SK-N-MC (cell line): ENCODE measurements at regions not wholly inside any gene's neighbourhood (a gene's known extent, or its start where the extent isn't known, plus 50 kb on each side); places are given as distances from the start of the nearest gene placed in this dataset.

Experiments used
- DNase-seq: peaks from one replicate; pipeline ENCODE4 v3.0.0-alpha.2; 2011; ENCODE audit warnings: low read depth, low spot score
- H3K27ac ChIP-seq: fragments of 200-600 bp; sonication (generic); 2 replicates; pipeline ENCODE4 v1.5.1; 2016; ENCODE audit warnings: mixed run types
- H3K36me3 ChIP-seq: fragments of 200-600 bp; sonication (generic); 2 replicates; pipeline ENCODE4 v1.6.1; 2017; ENCODE audit warnings: antibody characterized with exemption, low read length, mixed read lengths; ENCODE audit not compliant: insufficient read depth
- H3K4me3 ChIP-seq: fragments of 200-600 bp; sonication (generic); 2 replicates; pipeline ENCODE4 v1.5.1; 2016
- H3K9ac ChIP-seq: fragments of 200-600 bp; sonication (generic); 2 replicates; pipeline ENCODE4 v1.8.0; 2017; ENCODE audit warnings: mixed run types, mixed read lengths; ENCODE audit not compliant: insufficient read length
- H3K9me3 ChIP-seq: fragments of 200-600 bp; sonication (generic); 2 replicates; pipeline ENCODE4 v1.6.1; 2017; ENCODE audit warnings: low read depth, mild to moderate bottlenecking, antibody characterized with exemption, low read length, moderate library complexity, mixed read lengths
- EZH2 ChIP-seq: fragments of 200-600 bp; sonication (generic); IDR thresholded peaks from one replicate; pipeline ENCODE4 v1.6.1; 2017; ENCODE audit warnings: antibody characterized with exemption
- FOXP2 ChIP-seq: optimal IDR thresholded peaks from 2 replicates; pipeline ENCODE3; 2011; ENCODE audit warnings: mild to moderate bottlenecking, moderate library complexity; ENCODE audit not compliant: insufficient read depth; ENCODE audit errors: extremely low read length, control extremely low read depth
- POLR2AphosphoS5 ChIP-seq: IDR thresholded peaks from 2 replicates; pipeline ENCODE4 v1.6.1; 2012; ENCODE audit warnings: mild to moderate bottlenecking, low read depth, low read length, borderline replicate concordance

- Histone ChIP-seq H3K9ac (no peak overlapping the region), H3K4me3 (no peak overlapping the region), H3K27ac (no peak overlapping the region), H3K9me3 (no peaks in the 10 kb centered on the region), H3K36me3 (no peaks in the 10 kb centered on the region)
- no peak for DNase-seq
- no peak for TF ChIP-seq POLR2AphosphoS5
- TF ChIP-seq EZH2 = no peak
- no peak for TF ChIP-seq FOXP2
Observed at GRCh38 chr19:30900051-30900450, 449.2 kb downstream of the TSHZ3 start.

DNA sequence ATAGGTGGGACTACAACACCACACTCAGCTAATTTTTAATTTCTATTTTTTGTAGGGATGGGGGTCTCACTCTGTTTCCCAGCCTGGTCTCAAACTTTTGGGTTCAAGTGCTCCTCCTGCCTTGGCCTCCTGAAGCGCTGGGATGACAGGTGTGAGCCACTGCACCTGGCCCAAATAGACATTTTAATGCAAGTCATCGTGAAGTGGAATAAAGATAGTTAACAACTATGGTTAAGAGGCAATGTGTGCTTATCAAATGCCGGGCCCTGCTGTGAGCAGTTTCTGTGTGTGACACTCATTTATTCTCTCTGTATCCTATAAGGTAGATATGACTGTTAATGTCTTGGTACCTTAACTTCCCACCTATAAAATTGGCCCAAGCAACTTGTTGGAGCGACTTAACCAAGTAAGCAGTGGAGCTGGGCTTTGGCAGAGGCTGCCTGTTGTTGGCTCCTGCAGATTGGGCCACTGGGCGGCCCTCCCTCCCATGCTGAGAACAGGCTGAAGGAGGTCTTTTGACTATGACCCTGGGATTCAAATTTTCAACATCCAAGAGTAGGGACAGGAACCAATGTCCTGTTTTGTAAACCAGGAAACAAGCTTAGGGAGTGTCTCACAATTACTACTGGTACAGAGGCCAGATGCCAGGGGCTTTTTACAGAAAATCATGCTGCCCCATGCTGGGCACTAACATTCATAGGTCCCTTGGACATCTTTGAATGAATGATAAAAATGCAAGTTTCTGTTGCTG lies 450.7 kb downstream of the TSHZ3 start:
- H3K4me3 ChIP-seq = no peak overlapping the region
- no peaks in the 10 kb centered on the region for H3K9me3 ChIP-seq
- H3K27ac ChIP-seq = no peak overlapping the region
- no peak for DNase-seq
- H3K36me3 ChIP-seq = no peaks in the 10 kb centered on the region
- TF ChIP-seq FOXP2 (no peak), POLR2AphosphoS5 (no peak), EZH2 (no peak)
- H3K9ac ChIP-seq = no peak overlapping the region

DNA sequence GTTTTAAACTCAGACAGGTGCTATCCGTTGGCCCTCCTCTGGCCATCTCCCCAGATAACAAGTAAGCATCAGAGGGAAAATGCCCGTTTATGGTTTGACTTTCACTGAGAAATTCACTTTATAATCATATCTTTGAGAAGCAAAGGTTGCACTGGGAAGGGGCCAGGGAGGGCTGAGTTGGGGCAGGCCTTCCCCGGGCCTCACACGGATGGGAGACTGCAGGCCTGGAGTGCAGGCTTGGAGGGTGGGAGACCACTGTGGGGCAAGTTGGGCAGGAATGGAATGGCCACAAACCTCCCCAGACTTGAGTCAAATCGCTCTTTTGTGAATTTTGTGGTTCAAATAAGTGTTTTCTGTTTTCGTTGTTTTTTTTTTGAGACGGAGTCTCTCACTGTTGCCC lies 451.7 kb downstream of the TSHZ3 start:
- Histone ChIP-seq H3K9ac (no peak overlapping the region), H3K36me3 (no peaks in the 10 kb centered on the region), H3K4me3 (no peak overlapping the region), H3K27ac (no peak overlapping the region), H3K9me3 (no peaks in the 10 kb centered on the region)
- DNase-seq = no peak
- TF ChIP-seq EZH2 (no peak), POLR2AphosphoS5 (no peak), FOXP2 (no peak)

- TF ChIP-seq FOXP2 (no peak), EZH2 (no peak), POLR2AphosphoS5 (no peak)
- Histone ChIP-seq H3K27ac (no peak overlapping the region), H3K36me3 (no peaks in the 10 kb centered on the region), H3K9me3 (no peaks in the 10 kb centered on the region), H3K4me3 (no peak overlapping the region), H3K9ac (no peak overlapping the region)
- DNase-seq = no peak
Observed at GRCh38 chr19:30897034-30897433, 452.2 kb downstream of the TSHZ3 start.

DNA sequence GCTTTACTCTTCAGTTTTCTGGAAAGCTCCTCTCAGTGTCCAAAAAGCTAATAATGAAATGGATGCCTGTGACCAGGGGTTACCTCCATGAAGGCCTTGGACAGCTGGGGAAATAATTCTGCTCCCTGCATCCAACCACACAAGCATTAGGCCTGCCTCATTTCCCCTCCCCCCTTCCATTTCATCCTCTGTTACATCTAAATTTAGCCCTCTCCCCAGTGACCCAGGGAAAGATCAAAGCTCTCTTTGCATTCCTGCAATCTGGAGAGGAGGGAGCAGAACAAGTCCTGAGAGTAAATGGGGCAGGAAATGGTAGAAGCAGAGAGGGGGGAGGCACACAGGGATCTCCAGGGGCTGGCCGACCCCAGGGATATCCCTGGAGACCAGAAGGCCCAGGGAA lies 452.7 kb downstream of the TSHZ3 start:
- no peaks in the 10 kb centered on the region for H3K36me3 ChIP-seq
- TF ChIP-seq POLR2AphosphoS5 (no peak), EZH2 (no peak), FOXP2 (no peak)
- no peak overlapping the region for H3K9ac ChIP-seq
- no peak overlapping the region for H3K4me3 ChIP-seq
- H3K27ac ChIP-seq = no peak overlapping the region
- H3K9me3 ChIP-seq = no peaks in the 10 kb centered on the region
- DNase-seq = no peak

DNA sequence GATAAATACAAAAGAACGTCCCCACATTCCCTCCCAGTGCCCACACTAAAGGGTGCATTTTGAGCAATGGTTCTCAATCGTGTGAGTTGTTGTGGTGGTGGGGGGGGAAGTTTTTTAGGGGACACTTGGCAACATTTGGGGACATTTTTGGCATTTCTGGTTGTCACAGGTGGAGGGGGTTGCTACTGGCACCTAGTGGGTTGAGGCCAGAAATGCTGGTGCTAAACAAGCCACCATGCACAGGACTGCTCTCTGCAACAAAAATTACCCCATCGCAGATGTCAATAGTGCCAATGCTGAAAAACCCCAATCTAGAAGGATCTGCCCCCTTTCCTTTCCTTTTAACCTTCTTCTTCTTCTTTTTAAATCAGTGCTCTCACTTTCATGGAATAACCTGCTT lies 453.3 kb downstream of the TSHZ3 start:
- TF ChIP-seq EZH2 = no peak
- TF ChIP-seq POLR2AphosphoS5 = no peak
- TF ChIP-seq FOXP2 = no peak
- H3K36me3 ChIP-seq = no peaks in the 10 kb centered on the region
- H3K9me3 ChIP-seq = no peaks in the 10 kb centered on the region
- no peak overlapping the region for H3K27ac ChIP-seq
- H3K9ac ChIP-seq = no peak overlapping the region
- no peak overlapping the region for H3K4me3 ChIP-seq
- no peak for DNase-seq

DNA sequence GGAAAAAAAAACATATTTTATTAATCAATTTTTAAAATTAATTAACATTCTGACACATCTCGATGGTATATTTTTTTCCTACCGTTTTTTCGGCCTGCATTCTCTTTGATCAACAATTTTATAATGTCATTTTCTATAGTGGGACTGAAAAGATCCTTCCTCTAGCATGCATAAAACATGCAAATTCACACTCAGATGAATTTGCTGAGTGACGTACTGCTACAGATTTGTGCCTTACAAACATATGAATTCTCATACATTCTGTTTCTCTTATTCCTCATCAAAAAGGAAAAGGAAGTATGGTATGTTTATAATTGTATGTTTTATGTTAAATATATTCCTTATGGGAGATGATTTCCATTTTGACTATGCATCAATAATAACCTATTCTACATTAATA lies 458.2 kb downstream of the TSHZ3 start:
- no peak for TF ChIP-seq FOXP2
- no peak for TF ChIP-seq EZH2
- TF ChIP-seq POLR2AphosphoS5 = no peak
- no peak overlapping the region for H3K27ac ChIP-seq
- no peaks in the 10 kb centered on the region for H3K9me3 ChIP-seq
- no peak overlapping the region for H3K9ac ChIP-seq
- H3K36me3 ChIP-seq = no peaks in the 10 kb centered on the region
- no peak for DNase-seq
- no peak overlapping the region for H3K4me3 ChIP-seq

GRCh38 chr19:30890033-30890432 lies 459.2 kb downstream of the TSHZ3 start:
- H3K9me3 ChIP-seq = no peaks in the 10 kb centered on the region
- no peak overlapping the region for H3K9ac ChIP-seq
- no peak for TF ChIP-seq POLR2AphosphoS5
- no peak for TF ChIP-seq FOXP2
- TF ChIP-seq EZH2 = no peak
- no peak overlapping the region for H3K27ac ChIP-seq
- DNase-seq = no peak
- no peak overlapping the region for H3K4me3 ChIP-seq
- no peaks in the 10 kb centered on the region for H3K36me3 ChIP-seq

DNA sequence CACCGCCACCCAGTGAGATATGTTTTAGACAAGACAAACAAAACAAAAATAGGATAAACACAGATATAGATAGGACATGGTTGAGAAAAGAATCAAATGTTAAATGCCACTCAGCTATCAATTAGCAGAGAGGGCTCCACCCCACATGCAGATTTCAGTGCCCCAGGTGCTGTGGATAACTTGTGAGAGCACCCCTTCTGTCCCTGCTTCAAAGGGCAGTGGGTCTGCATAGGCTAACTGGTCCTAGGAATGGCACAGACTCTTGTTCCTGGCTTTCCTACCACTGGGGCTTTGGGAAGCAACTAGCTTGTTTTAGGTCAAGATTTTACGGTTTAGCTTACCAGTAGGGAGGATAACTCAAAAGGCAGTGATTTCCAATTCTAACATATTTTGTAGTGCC lies 460.3 kb downstream of the TSHZ3 start:
- no peak overlapping the region for H3K4me3 ChIP-seq
- H3K36me3 ChIP-seq = no peaks in the 10 kb centered on the region
- TF ChIP-seq EZH2 = no peak
- no peak for TF ChIP-seq POLR2AphosphoS5
- no peak for TF ChIP-seq FOXP2
- H3K9ac ChIP-seq = no peak overlapping the region
- H3K9me3 ChIP-seq = no peaks in the 10 kb centered on the region
- no peak for DNase-seq
- H3K27ac ChIP-seq = no peak overlapping the region
